HCT116 (cell line): ENCODE measurements at regions not wholly inside any gene's neighbourhood (a gene's known extent, or its start where the extent isn't known, plus 50 kb on each side); places are given as distances from the start of the nearest gene placed in this dataset.

Experiments used
- ATAC-seq: fragments of 200-7000 bp; cut with Tn5 transposase; 2 replicates; pipeline ENCODE4 v1.9.1; 2020; ENCODE audit warnings: mild to moderate bottlenecking, moderate library complexity
- BruUV-seq: library from RNA; stranded (reverse); fragments of 400-500 nt; replicated peaks from 2 replicates; lab custom pipeline; 2021; lab: Mats Ljungman, UMichigan
- CTCF ChIA-PET: fragments of 300-600 bp; sonication (Branson Sonifier 250); formaldehyde crosslinking; loops from one replicate; lab custom pipeline; 2021; ENCODE audit warnings: antibody characterized with exemption; lab: Charles Lee
- POLR2A ChIA-PET: fragments of 300-600, 350-600 bp; sonication (Branson Sonifier 250); formaldehyde crosslinking; loops from one replicate; lab custom pipeline; 2021; ENCODE audit warnings: antibody characterized with exemption; lab: Charles Lee
- RAD21 ChIA-PET, 2 experiments: fragments of 300-600 bp; sonication (Branson Sonifier 250); formaldehyde crosslinking; loops; one replicate each; lab custom pipeline; 2023; ENCODE audit warnings: low total read pairs in 2 of 2; ENCODE audit not compliant: uncharacterized antibody in 2 of 2, unreplicated experiment in 2 of 2, low non-redundant PET in 1 of 2; lab: Charles Lee
- DNase-seq: peaks from one replicate; pipeline ENCODE4 v3.0.0-alpha.2; 2010; ENCODE audit warnings: low read depth, low spot score
- H2AFZ ChIP-seq: fragments of 200-600 bp; shearing (Covaris generic), sonication (generic); 2 replicates; pipeline ENCODE4 v1.6.1; 2017; ENCODE audit warnings: low read depth, mixed run types, mixed read lengths, antibody characterized with exemption, low read length; ENCODE audit not compliant: poor library complexity, severe bottlenecking
- H3K27ac ChIP-seq: 2 replicates; pipeline ENCODE4 v1.5.1; 2012; ENCODE audit warnings: low read depth, low read length
- H3K27me3 ChIP-seq: fragments of 200-600 bp; sonication (generic); 2 replicates; pipeline ENCODE4 v1.6.1; 2016; ENCODE audit warnings: mixed run types, low read length, mixed read lengths; ENCODE audit not compliant: insufficient read depth
- H3K36me3 ChIP-seq, 2 experiments: fragments of 200-500 bp in 1 of 2; fragments of 200-600 bp in 1 of 2; sonication (Bioruptor generic) in 1 of 2; sonication (generic) in 1 of 2; 2 replicates each; pipeline versions ENCODE4 v1.5.1 to v1.6.1; 2014 to 2016; ENCODE audit warnings: low read length in 2 of 2, inconsistent platforms in 1 of 2, mixed read lengths in 1 of 2, mixed run types in 1 of 2; ENCODE audit not compliant: insufficient read depth in 2 of 2, control insufficient read depth in 1 of 2
- H3K4me1 ChIP-seq, 2 experiments: fragments of 200-600 bp in 1 of 2; sonication (generic) in 1 of 2; 2 replicates each; pipeline versions ENCODE4 v1.5.1 to v1.6.1; 2012 to 2017; ENCODE audit warnings: low read length in 2 of 2, inconsistent platforms in 1 of 2, mild to moderate bottlenecking in 1 of 2, mixed read lengths in 1 of 2, mixed run types in 1 of 2, moderate library complexity in 1 of 2; ENCODE audit not compliant: insufficient read depth in 2 of 2, control insufficient read depth in 1 of 2
- H3K4me2 ChIP-seq: fragments of 200-600 bp; sonication (generic); 2 replicates; pipeline ENCODE4 v1.6.1; 2017; ENCODE audit warnings: mixed run types, low read length, mixed read lengths
- H3K4me3 ChIP-seq, 2 experiments: fragments of 200-600 bp in 1 of 2; sonication (generic) in 1 of 2; replicated peaks in 1 of 2; 2 replicates each; pipeline ENCODE4 v1.5.1; 2011 to 2016; ENCODE audit warnings: low read length in 2 of 2, control low read depth in 1 of 2, low read depth in 1 of 2, mild to moderate bottlenecking in 1 of 2, mixed read lengths in 1 of 2, mixed run types in 1 of 2
- H3K79me2 ChIP-seq: fragments of 200-600 bp; sonication (generic); 2 replicates; pipeline ENCODE4 v1.6.1; 2017; ENCODE audit warnings: mild to moderate bottlenecking, mixed run types, low read length, moderate library complexity, mixed read lengths; ENCODE audit not compliant: insufficient read depth
- H3K9ac ChIP-seq: fragments of 200-600 bp; sonication (generic); 2 replicates; pipeline ENCODE4 v1.6.1; 2016; ENCODE audit warnings: low read length, mixed read lengths
- H3K9me2 ChIP-seq: fragments of 200-600 bp; sonication (generic), shearing (Covaris generic); 2 replicates; pipeline ENCODE4 v1.6.1; 2017; ENCODE audit warnings: mixed run types, mild to moderate bottlenecking, moderate library complexity; ENCODE audit not compliant: insufficient read depth
- H3K9me3 ChIP-seq, 2 experiments: fragments of 200-500 bp in 1 of 2; fragments of 200-600 bp in 1 of 2; sonication (Bioruptor generic) in 1 of 2; sonication (generic) in 1 of 2; 2 replicates each; pipeline ENCODE4 v1.6.1; 2014 to 2017; ENCODE audit warnings: low read length in 2 of 2, mixed read lengths in 2 of 2, inconsistent platforms in 1 of 2, low read depth in 1 of 2, mild to moderate bottlenecking in 1 of 2, mixed run types in 1 of 2, moderate library complexity in 1 of 2; ENCODE audit not compliant: control insufficient read depth in 1 of 2, insufficient read depth in 1 of 2
- H4K20me1 ChIP-seq: fragments of 200-600 bp; sonication (generic), shearing (Covaris generic); 2 replicates; pipeline ENCODE4 v1.6.1; 2017; ENCODE audit warnings: mixed run types, mild to moderate bottlenecking, moderate library complexity; ENCODE audit not compliant: insufficient read depth
- JUND ChIP-seq: IDR thresholded peaks from 2 replicates; pipeline ENCODE4 v1.6.1; 2012
- POLR2A ChIP-seq: IDR thresholded peaks from 2 replicates; pipeline ENCODE4 v1.7.0; 2011; ENCODE audit warnings: borderline replicate concordance; ENCODE audit not compliant: insufficient read depth, insufficient read length; ENCODE audit errors: extremely low read depth
- RAD21 ChIP-seq: IDR thresholded peaks from 2 replicates; pipeline ENCODE4 v1.6.1; 2012; ENCODE audit warnings: low read depth, mild to moderate bottlenecking
- SIN3A ChIP-seq: IDR thresholded peaks from 2 replicates; pipeline ENCODE4 v1.6.1; 2012; ENCODE audit warnings: low read depth
- intact Hi-C: fragments of 100-400 bp; cut with micrococcal nuclease; formaldehyde crosslinking; loops from 2 replicates; pipeline ENCODE4 v1.10.0; 2022
- TF ChIP-seq, protein P1 (sequence below): IDR thresholded peaks from 2 replicates; pipeline ENCODE4 v1.6.1; 2012
- TF ChIP-seq, protein P2 (sequence below): IDR thresholded peaks from 2 replicates; pipeline ENCODE4 v1.6.1; 2011; ENCODE audit warnings: mild to moderate bottlenecking, low read length, moderate library complexity; ENCODE audit not compliant: insufficient replicate concordance; ENCODE audit errors: extremely low read depth

DNA sequence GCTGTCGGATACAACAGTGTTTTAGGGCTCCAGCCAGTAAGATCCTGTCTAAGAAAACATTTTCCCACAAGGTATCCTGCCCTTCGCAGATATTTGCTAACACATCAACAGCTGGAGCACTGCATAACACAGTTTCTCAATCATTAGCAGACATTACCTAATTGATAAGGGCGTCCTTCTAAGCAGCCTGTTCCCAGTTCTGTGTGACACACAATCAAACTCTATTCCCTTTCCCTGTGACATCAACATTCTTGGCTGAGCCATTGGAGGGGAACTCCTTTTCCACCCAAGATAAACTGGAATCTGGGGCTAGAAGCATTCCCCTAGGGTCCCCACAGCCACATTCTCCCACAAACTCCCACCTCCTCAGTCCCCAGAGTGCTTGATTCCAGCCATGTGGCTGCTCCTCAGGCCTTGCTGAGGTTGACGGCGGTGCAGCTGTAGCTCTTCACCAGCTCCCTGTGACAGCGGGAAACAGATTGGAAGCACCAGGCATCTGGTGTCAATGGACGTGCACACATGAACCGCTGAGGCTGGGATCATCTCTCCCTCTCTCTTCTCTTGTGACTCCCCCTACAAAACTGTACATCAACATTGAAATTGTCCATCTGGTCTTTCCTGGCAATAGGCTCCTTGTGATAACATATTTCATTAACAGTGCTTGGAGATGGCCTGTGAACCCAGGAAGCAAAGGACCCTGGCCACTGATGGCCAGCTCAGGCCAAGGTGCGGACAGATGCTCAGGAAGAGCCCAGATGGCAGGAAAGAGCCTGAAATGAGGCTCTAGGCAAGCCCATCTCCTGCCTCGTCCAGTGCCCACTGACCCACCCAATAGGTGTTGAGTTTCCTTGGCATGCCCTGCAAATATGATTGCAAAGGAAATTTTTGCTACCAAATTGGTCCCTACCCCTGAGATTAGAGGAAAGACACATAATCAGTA, 131.1 kb upstream of the TBX20 start:
- ATAC-seq (no peak), DNase-seq (no peak)
- TF ChIP-seq, protein P1, sequence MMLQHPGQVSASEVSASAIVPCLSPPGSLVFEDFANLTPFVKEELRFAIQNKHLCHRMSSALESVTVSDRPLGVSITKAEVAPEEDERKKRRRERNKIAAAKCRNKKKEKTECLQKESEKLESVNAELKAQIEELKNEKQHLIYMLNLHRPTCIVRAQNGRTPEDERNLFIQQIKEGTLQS, result no peak
- TF ChIP-seq POLR2A (no peak), JUND (no peak), SIN3A (no peak), RAD21 (no peak)
- TF ChIP-seq, protein P2, sequence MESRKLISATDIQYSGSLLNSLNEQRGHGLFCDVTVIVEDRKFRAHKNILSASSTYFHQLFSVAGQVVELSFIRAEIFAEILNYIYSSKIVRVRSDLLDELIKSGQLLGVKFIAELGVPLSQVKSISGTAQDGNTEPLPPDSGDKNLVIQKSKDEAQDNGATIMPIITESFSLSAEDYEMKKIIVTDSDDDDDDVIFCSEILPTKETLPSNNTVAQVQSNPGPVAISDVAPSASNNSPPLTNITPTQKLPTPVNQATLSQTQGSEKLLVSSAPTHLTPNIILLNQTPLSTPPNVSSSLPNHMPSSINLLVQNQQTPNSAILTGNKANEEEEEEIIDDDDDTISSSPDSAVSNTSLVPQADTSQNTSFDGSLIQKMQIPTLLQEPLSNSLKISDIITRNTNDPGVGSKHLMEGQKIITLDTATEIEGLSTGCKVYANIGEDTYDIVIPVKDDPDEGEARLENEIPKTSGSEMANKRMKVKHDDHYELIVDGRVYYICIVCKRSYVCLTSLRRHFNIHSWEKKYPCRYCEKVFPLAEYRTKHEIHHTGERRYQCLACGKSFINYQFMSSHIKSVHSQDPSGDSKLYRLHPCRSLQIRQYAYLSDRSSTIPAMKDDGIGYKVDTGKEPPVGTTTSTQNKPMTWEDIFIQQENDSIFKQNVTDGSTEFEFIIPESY, result no peak
- H3K9me2 ChIP-seq, result no peaks in the 10 kb centered on the region
- H3K9ac ChIP-seq, result no peak overlapping the region
- H3K9me3 ChIP-seq, result no peaks in the 10 kb centered on the region
- no peak overlapping the region for H3K4me3 ChIP-seq
- no peak overlapping the region for H3K27ac ChIP-seq
- peaks cover 0 to 1% of the 10 kb centered on the region in 2 experiments; a peak in 1 of 4 replicates for H3K4me1 ChIP-seq
- H3K36me3 ChIP-seq, result no peaks in the 10 kb centered on the region
- no peak overlapping the region for H3K4me2 ChIP-seq
- H4K20me1 ChIP-seq, result no peaks in the 10 kb centered on the region
- no peaks in the 10 kb centered on the region for H3K79me2 ChIP-seq
- ChIA-PET POLR2A (no interaction called here), RAD21 (no interaction called here), CTCF (no interaction called here)
- BruUV-seq, result no TSS peak
- intact Hi-C loops, result no loop called here
- H3K27me3 ChIP-seq, result no peaks in the 10 kb centered on the region
- H2AFZ ChIP-seq, result no peak overlapping the region
